ENCODE measurements at regions not wholly inside any gene's neighbourhood (a gene's known extent, or its start where the extent isn't known, plus 50 kb on each side); places are given as distances from the start of the nearest gene placed in this dataset.

GRCh38 chr2:145064511-145064910 lies 544.6 kb upstream of the ZEB2 start:
- H4K20me1 ChIP-seq (ENCODE audit: insufficient read depth): no peaks in the 10 kb centered on the region
- H3K79me2 ChIP-seq (ENCODE audit: low read depth): no peaks in the 10 kb centered on the region
- no peaks in the 10 kb centered on the region for H3K4me1 ChIP-seq (replicated peaks; ENCODE audit: insufficient read depth)
- no peak overlapping the region for H3K4me3 ChIP-seq
- CTCF ChIA-PET: no interaction called here
- H3K27me3 ChIP-seq (ENCODE audit: insufficient read depth, low read depth): no peaks in the 10 kb centered on the region
- H3F3A ChIP-seq (ENCODE audit: insufficient read depth, low read depth): no peaks in the 10 kb centered on the region
- DNase-seq: no peak
- H3K36me3 ChIP-seq (ENCODE audit: low read depth): no peaks in the 10 kb centered on the region
- TF ChIP-seq EZH2 (IDR thresholded peaks at IDR 0.05; ENCODE audit: low read depth) (no peak), CTCF (conservative IDR thresholded peaks at IDR 0.05) (no peak)
- H3K9me2 ChIP-seq (ENCODE audit: insufficient read depth): no peaks in the 10 kb centered on the region
- intact Hi-C loops (cut with micrococcal nuclease; ENCODE audit: unreplicated experiment): no loop called here
- no peak overlapping the region for H2AFZ ChIP-seq
- POLR2A ChIA-PET (ENCODE audit: unreplicated experiment): no interaction called here
- H3K9me3 ChIP-seq (ENCODE audit: insufficient read depth, low read depth): no peaks in the 10 kb centered on the region
- H3K27ac ChIP-seq: no peak overlapping the region
- no TSS peak for BruUV-seq (replicated peaks)
- no peak overlapping the region for H3K4me2 ChIP-seq

- POLR2A ChIA-PET (ENCODE audit: unreplicated experiment): no interaction called here
Observed at GRCh38 chr2:145060876-145061275, 541.0 kb upstream of the ZEB2 start.

GRCh38 chr2:145059914-145060313 lies 540.0 kb upstream of the ZEB2 start:
- no peaks in the 10 kb centered on the region for H3K79me2 ChIP-seq (ENCODE audit: low read depth)
- H3K27ac ChIP-seq: no peak overlapping the region
- no peaks in the 10 kb centered on the region for H3F3A ChIP-seq (ENCODE audit: insufficient read depth, low read depth)
- no peaks in the 10 kb centered on the region for H3K9me2 ChIP-seq (ENCODE audit: insufficient read depth)
- H3K4me3 ChIP-seq: no peak overlapping the region
- BruUV-seq (replicated peaks): no TSS peak
- no peak overlapping the region for H3K4me2 ChIP-seq
- H3K36me3 ChIP-seq (ENCODE audit: low read depth): no peaks in the 10 kb centered on the region
- CTCF ChIA-PET: no interaction called here
- H3K4me1 ChIP-seq (replicated peaks; ENCODE audit: insufficient read depth): no peaks in the 10 kb centered on the region
- no peak overlapping the region for H2AFZ ChIP-seq
- intact Hi-C loops (cut with micrococcal nuclease; ENCODE audit: unreplicated experiment): no loop called here
- no peak for TF ChIP-seq CTCF (conservative IDR thresholded peaks at IDR 0.05)
- no peak for TF ChIP-seq EZH2 (IDR thresholded peaks at IDR 0.05; ENCODE audit: low read depth)
- DNase-seq: no peak
- no peaks in the 10 kb centered on the region for H3K9me3 ChIP-seq (ENCODE audit: insufficient read depth, low read depth)
- H3K27me3 ChIP-seq (ENCODE audit: insufficient read depth, low read depth): no peaks in the 10 kb centered on the region
- no peaks in the 10 kb centered on the region for H4K20me1 ChIP-seq (ENCODE audit: insufficient read depth)
- POLR2A ChIA-PET (ENCODE audit: unreplicated experiment): no interaction called here

More at GRCh38 chr2:145060876-145061275, 541.0 kb upstream of the ZEB2 start:
- H3K9me3 ChIP-seq (ENCODE audit: insufficient read depth, low read depth): no peaks in the 10 kb centered on the region
- H3K4me1 ChIP-seq (replicated peaks; ENCODE audit: insufficient read depth): no peaks in the 10 kb centered on the region
- no peak overlapping the region for H2AFZ ChIP-seq
- intact Hi-C loops (cut with micrococcal nuclease; ENCODE audit: unreplicated experiment): no loop called here
- CTCF ChIA-PET: no interaction called here
- H3K79me2 ChIP-seq (ENCODE audit: low read depth): no peaks in the 10 kb centered on the region
- no peak for DNase-seq
- no peaks in the 10 kb centered on the region for H3K36me3 ChIP-seq (ENCODE audit: low read depth)
- H3K9me2 ChIP-seq (ENCODE audit: insufficient read depth): no peaks in the 10 kb centered on the region
- no peaks in the 10 kb centered on the region for H4K20me1 ChIP-seq (ENCODE audit: insufficient read depth)
- H3K27me3 ChIP-seq (ENCODE audit: insufficient read depth, low read depth): no peaks in the 10 kb centered on the region
- no peak overlapping the region for H3K4me3 ChIP-seq
- TF ChIP-seq CTCF (conservative IDR thresholded peaks at IDR 0.05): no peak
- no peak for TF ChIP-seq EZH2 (IDR thresholded peaks at IDR 0.05; ENCODE audit: low read depth)
- H3K27ac ChIP-seq: no peak overlapping the region
- no peaks in the 10 kb centered on the region for H3F3A ChIP-seq (ENCODE audit: insufficient read depth, low read depth)
- no peak overlapping the region for H3K4me2 ChIP-seq
- no TSS peak for BruUV-seq (replicated peaks)
